ENCODE measurements at regions not wholly inside any gene's neighbourhood (a gene's known extent, or its start where the extent isn't known, plus 50 kb on each side); places are given as distances from the start of the nearest gene placed in this dataset.

DNA sequence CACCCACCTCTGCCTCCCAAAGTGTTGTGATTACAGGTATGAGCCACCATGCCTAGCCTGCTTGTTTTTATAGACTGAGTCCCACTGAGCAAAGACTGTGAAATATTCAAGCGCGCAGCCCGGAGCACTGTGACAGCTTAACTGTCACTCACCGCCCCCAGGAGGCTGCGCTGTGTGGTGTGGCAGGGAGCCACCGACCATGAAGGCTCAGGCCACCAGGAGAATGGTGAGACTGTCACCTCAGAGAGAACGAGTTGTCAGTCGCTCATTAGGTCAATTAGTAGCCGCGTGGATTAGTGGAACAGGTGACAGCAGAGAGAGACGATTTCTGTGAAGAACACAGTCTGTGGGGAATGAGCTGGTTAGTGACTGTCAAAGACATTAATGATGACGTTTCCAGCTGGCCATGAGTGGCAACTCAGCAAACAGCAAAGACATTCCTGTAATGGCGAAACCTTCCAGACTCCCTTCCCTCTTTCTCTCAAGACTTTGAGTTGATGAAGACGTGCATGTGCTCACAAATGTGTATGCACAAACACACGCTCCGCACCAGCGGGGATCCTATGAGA, 64.5 kb downstream of the CYCS start:
- no peak for DNase-seq
- no peaks in the 10 kb centered on the region for H3K4me1 ChIP-seq
- intact Hi-C loops (cut with DNase I), result no loop called here
- TF ChIP-seq, protein P1, sequence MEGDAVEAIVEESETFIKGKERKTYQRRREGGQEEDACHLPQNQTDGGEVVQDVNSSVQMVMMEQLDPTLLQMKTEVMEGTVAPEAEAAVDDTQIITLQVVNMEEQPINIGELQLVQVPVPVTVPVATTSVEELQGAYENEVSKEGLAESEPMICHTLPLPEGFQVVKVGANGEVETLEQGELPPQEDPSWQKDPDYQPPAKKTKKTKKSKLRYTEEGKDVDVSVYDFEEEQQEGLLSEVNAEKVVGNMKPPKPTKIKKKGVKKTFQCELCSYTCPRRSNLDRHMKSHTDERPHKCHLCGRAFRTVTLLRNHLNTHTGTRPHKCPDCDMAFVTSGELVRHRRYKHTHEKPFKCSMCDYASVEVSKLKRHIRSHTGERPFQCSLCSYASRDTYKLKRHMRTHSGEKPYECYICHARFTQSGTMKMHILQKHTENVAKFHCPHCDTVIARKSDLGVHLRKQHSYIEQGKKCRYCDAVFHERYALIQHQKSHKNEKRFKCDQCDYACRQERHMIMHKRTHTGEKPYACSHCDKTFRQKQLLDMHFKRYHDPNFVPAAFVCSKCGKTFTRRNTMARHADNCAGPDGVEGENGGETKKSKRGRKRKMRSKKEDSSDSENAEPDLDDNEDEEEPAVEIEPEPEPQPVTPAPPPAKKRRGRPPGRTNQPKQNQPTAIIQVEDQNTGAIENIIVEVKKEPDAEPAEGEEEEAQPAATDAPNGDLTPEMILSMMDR (IDR thresholded peaks at IDR 0.05), result no peak
- no peaks in the 10 kb centered on the region for H3K9me3 ChIP-seq
- H3K27me3 ChIP-seq, result no peaks in the 10 kb centered on the region
- no peak overlapping the region for H3K27ac ChIP-seq
- H3K9ac ChIP-seq (ENCODE audit: low read depth in 2 of 2, low read length in 2 of 2), result no peak overlapping the region
- H3K4me3 ChIP-seq, result no peak overlapping the region
- no peaks in the 10 kb centered on the region for H3K36me3 ChIP-seq

DNA sequence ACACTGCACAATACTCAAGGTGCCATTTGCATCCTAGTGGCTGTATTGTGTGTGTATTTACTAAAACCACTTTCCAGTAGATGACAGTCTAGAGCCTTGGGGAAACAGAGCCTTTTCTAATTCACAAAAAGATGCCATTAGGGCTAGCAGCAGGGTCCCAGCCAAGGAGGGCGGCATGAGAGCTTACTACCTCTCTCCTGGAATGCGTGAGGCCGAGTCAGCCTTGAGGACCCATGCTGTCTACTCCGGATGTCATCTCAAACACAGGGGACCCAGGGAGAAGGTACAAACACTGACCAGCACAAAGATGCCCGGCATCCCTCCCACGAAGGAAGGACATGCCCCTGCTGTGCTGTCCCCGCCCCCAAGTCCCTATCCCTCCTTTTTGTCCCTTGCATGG, 65.5 kb downstream of the CYCS start:
- Histone ChIP-seq H3K27me3 (no peaks in the 10 kb centered on the region), H3K36me3 (no peaks in the 10 kb centered on the region), H3K4me1 (no peaks in the 10 kb centered on the region), H3K27ac (no peak overlapping the region), H3K9me3 (no peaks in the 10 kb centered on the region), H3K4me3 (no peak overlapping the region), H3K9ac (ENCODE audit: low read depth in 2 of 2, low read length in 2 of 2) (no peak overlapping the region)
- TF ChIP-seq, protein P1 (IDR thresholded peaks at IDR 0.05), result no peak
- DNase-seq, result no peak
- intact Hi-C loops (cut with DNase I), result no loop called here

DNA sequence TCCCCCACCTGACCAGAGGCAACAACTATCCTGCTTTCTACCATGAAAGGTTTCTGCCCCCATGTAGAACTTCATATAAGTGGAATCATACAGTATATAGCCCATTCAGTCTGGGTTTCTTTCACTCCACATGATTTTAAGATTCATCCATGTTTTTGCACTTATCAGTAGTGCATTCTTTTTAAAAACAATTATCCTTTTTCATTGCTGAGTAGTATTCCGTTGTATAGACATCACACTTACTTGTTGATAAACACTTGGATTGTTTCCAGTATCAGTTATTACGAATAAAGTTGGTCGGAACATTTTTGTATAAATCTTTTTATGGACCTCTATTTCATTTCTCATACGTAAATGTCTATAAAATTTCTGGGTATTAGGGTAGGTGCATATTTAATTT, 68.7 kb downstream of the CYCS start:
- Histone ChIP-seq H3K9me3 (no peaks in the 10 kb centered on the region), H3K27me3 (no peaks in the 10 kb centered on the region), H3K36me3 (no peaks in the 10 kb centered on the region), H3K4me1 (no peaks in the 10 kb centered on the region), H3K4me3 (no peak overlapping the region), H3K9ac (ENCODE audit: low read depth in 2 of 2, low read length in 2 of 2) (no peak overlapping the region), H3K27ac (no peak overlapping the region)
- intact Hi-C loops (cut with DNase I), result no loop called here
- TF ChIP-seq, protein P1 (IDR thresholded peaks at IDR 0.05), result no peak
- no peak for DNase-seq

DNA sequence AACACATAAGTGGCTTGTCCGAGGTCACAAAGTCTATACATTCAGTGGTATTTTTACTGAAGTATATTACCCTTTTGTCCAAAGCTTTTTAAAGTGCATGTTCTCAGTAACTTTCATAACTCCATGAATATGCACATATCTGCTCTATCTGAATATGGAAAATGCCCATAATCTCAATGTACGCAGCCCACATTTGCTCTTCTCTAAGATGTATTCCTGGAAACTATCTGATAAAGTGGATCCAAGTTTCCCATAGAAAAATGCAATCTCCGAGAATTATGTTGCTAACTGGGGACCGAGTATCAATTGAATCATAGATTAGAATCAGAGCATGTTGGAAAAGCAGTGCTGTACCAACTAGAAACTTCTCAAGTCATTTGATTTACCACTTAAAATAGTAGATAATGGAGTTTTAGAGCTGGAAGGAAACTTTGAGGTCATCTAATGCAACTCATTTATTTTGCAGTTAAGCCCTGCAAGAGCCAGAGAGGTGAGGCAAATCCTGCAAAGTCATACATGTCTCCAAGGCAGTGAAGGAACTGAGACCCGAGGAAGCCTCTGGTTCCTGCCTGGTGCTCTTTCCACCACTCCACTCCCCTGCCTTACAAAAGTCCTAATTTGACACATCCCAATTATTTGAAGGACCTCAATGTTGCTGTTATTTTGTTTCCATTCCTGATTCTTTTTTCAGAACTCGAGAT, 69.4 kb downstream of the CYCS start:
- intact Hi-C loops (cut with DNase I), result no loop called here

DNA sequence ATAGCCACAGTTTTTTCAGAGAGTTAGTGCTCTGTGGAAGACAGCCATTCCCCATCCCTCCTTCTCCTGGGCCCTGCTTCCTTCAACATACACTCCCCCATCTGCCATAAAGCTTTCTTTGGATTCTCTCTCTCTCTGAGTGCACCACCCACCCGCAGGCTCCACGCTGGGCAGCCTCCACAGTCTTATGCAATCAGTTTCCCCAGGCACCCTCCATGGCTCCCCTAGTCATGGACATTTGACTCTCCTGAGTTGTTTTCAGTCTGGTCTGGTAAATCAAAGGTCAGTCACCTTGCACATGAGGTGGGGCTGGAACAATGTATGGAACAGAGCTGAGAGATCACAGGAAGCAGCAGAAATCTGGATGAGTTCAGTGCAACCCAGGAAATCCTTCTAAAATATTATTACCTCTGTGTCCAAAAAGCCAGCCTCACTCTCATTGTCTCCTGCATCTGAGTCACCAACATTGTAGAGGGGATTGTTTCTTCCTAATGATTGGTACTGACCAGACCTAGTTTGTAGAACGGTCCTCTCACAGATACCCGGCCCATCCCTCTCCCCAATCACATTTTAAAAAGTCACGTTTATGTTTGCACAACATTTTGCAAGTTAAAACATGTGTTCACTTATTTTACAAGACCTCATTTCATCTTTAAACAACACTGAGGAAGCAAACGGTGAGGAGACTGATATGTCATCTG, 70.1 kb downstream of the CYCS start:
- Histone ChIP-seq H3K4me1 (no peaks in the 10 kb centered on the region), H3K9me3 (no peaks in the 10 kb centered on the region), H3K4me3 (no peak overlapping the region), H3K9ac (ENCODE audit: low read depth in 2 of 2, low read length in 2 of 2) (no peak overlapping the region), H3K36me3 (no peaks in the 10 kb centered on the region), H3K27me3 (no peaks in the 10 kb centered on the region), H3K27ac (no peak overlapping the region)
- intact Hi-C loops (cut with DNase I), result no loop called here
- DNase-seq, result no peak
- TF ChIP-seq, protein P1 (IDR thresholded peaks at IDR 0.05), result no peak

More for the DNA sequence above, 69.4 kb downstream of the CYCS start:
- Histone ChIP-seq H3K9me3 (no peaks in the 10 kb centered on the region), H3K27ac (no peak overlapping the region), H3K27me3 (no peaks in the 10 kb centered on the region), H3K4me1 (no peaks in the 10 kb centered on the region), H3K36me3 (no peaks in the 10 kb centered on the region), H3K9ac (ENCODE audit: low read depth in 2 of 2, low read length in 2 of 2) (no peak overlapping the region), H3K4me3 (no peak overlapping the region)
- TF ChIP-seq, protein P1 (IDR thresholded peaks at IDR 0.05), result no peak
- no peak for DNase-seq
